ENCODE measurements at regions not wholly inside any gene's neighbourhood (a gene's known extent, or its start where the extent isn't known, plus 50 kb on each side); places are given as distances from the start of the nearest gene placed in this dataset.
"Not testable (repeated sequence)": the region's sequence is repeated elsewhere in the genome, so short reads cannot be mapped to it uniquely, and the experiment has no call there.

- ATAC-seq = no peak
Measured at GRCh38 chr15:38991126-38991525, 426.5 kb upstream of the RASGRP1 start.

GRCh38 chr15:38991701-38992100 lies 427.1 kb upstream of the RASGRP1 start:
- no peak for ATAC-seq

GRCh38 chr15:38992506-38992905 lies 427.9 kb upstream of the RASGRP1 start:
- ATAC-seq = no peak

GRCh38 chr15:38992930-38993329 lies 428.3 kb upstream of the RASGRP1 start:
- no peak for ATAC-seq

GRCh38 chr15:38994310-38994709 lies 429.7 kb upstream of the RASGRP1 start:
- ATAC-seq = no peak

GRCh38 chr15:38996111-38996631 lies 431.6 kb upstream of the RASGRP1 start:
- no peak for ATAC-seq

GRCh38 chr15:38997841-38998240 lies 433.2 kb upstream of the RASGRP1 start:
- ATAC-seq = no peak

- no peak for ATAC-seq
Measured at GRCh38 chr15:39000008-39000734, 435.6 kb upstream of the RASGRP1 start.

GRCh38 chr15:39009740-39010139 lies 445.1 kb upstream of the RASGRP1 start:
- ATAC-seq = no peak

GRCh38 chr15:39011066-39011465 lies 446.5 kb upstream of the RASGRP1 start:
- not testable (repeated sequence) for ATAC-seq

GRCh38 chr15:39013262-39013661 lies 448.6 kb upstream of the RASGRP1 start:
- no peak for ATAC-seq

GRCh38 chr15:39014682-39015081 lies 450.1 kb upstream of the RASGRP1 start:
- ATAC-seq = no peak

GRCh38 chr15:39016706-39017105 lies 452.1 kb upstream of the RASGRP1 start:
- ATAC-seq = no peak

GRCh38 chr15:39018966-39019365 lies 454.4 kb upstream of the RASGRP1 start:
- no peak for ATAC-seq

GRCh38 chr15:39021341-39021740 lies 456.7 kb upstream of the RASGRP1 start:
- ATAC-seq = no peak

- ATAC-seq = no peak
Measured at GRCh38 chr15:39022532-39023305, 458.1 kb upstream of the RASGRP1 start.

- no peak for ATAC-seq
Measured at GRCh38 chr15:39025321-39025720, 460.7 kb upstream of the RASGRP1 start.

- ATAC-seq = no peak
Measured at GRCh38 chr15:39025881-39026280, 461.3 kb upstream of the RASGRP1 start.

GRCh38 chr15:39028069-39028468 lies 463.5 kb upstream of the RASGRP1 start:
- no peak for ATAC-seq

GRCh38 chr15:39029741-39030140 lies 465.1 kb upstream of the RASGRP1 start:
- no peak for ATAC-seq

GRCh38 chr15:39030291-39031070 lies 465.9 kb upstream of the RASGRP1 start:
- ATAC-seq = no peak

GRCh38 chr15:39031596-39031995 lies 467.0 kb upstream of the RASGRP1 start:
- ATAC-seq = no peak

- no peak for ATAC-seq
Measured at GRCh38 chr15:39034816-39035215, 470.2 kb upstream of the RASGRP1 start.
